ENCODE measurements at regions not wholly inside any gene's neighbourhood (a gene's known extent, or its start where the extent isn't known, plus 50 kb on each side); places are given as distances from the start of the nearest gene placed in this dataset.

DNA sequence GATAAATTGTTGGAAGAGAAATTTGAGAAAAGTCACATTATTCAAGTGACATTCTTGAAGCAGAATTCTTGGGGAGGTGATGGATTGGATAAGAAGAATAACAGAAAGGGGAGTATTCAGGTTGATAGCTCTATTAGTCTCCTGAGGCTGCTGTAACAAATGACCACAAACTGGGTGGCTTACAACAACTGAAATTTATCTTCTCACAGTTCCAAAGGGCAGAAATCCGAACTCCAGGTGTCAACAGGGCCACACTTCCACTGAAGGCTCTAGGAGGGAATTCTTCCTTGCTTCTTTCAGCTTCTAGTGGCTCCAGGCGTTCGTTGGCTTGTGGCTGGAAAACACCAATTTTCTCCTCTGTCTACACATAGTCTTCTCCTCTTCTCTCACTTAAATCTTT, 99.8 kb downstream of the TES start:
- Histone ChIP-seq H3K27me3 (ENCODE audit: control insufficient read depth, insufficient read depth, low read length) (no peaks in the 10 kb centered on the region), H3K27ac (ENCODE audit: low read depth, low read length) (no peak overlapping the region), H3K9me3 (ENCODE audit: control insufficient read depth, insufficient read depth, low read length) (no peaks in the 10 kb centered on the region), H3K4me1 (ENCODE audit: control insufficient read depth, insufficient read depth, low read length) (no peaks in the 10 kb centered on the region), H3K9ac (ENCODE audit: low read depth, low read length) (no peak overlapping the region), H3K4me3 (ENCODE audit: low read depth, low read length) (no peak overlapping the region), H3K36me3 (ENCODE audit: control insufficient read depth, insufficient read depth, low read length) (no peaks in the 10 kb centered on the region)

- Histone ChIP-seq H3K4me3 (ENCODE audit: low read depth, low read length) (no peak overlapping the region), H3K36me3 (ENCODE audit: control insufficient read depth, insufficient read depth, low read length) (no peaks in the 10 kb centered on the region), H3K4me1 (ENCODE audit: control insufficient read depth, insufficient read depth, low read length) (peaks cover 1% of the 10 kb centered on the region; the same call in 1 of the 2 replicates), H3K27ac (ENCODE audit: low read depth, low read length) (no peak overlapping the region), H3K27me3 (ENCODE audit: control insufficient read depth, insufficient read depth, low read length) (no peaks in the 10 kb centered on the region), H3K9ac (ENCODE audit: low read depth, low read length) (no peak overlapping the region), H3K9me3 (ENCODE audit: control insufficient read depth, insufficient read depth, low read length) (no peaks in the 10 kb centered on the region)
These were observed 100.9 kb downstream of the TES start for GRCh38 chr7:116311259-116311658.

GRCh38 chr7:116311816-116312471, 101.6 kb downstream of the TES start:
- Histone ChIP-seq H3K4me1 (ENCODE audit: control insufficient read depth, insufficient read depth, low read length) (peaks cover 8% of the 10 kb centered on the region), H3K36me3 (ENCODE audit: control insufficient read depth, insufficient read depth, low read length) (no peaks in the 10 kb centered on the region), H3K27me3 (ENCODE audit: control insufficient read depth, insufficient read depth, low read length) (no peaks in the 10 kb centered on the region), H3K4me3 (ENCODE audit: low read depth, low read length) (no peak overlapping the region), H3K27ac (ENCODE audit: low read depth, low read length) (no peak overlapping the region), H3K9ac (ENCODE audit: low read depth, low read length) (no peak overlapping the region), H3K9me3 (ENCODE audit: control insufficient read depth, insufficient read depth, low read length) (no peaks in the 10 kb centered on the region)

DNA sequence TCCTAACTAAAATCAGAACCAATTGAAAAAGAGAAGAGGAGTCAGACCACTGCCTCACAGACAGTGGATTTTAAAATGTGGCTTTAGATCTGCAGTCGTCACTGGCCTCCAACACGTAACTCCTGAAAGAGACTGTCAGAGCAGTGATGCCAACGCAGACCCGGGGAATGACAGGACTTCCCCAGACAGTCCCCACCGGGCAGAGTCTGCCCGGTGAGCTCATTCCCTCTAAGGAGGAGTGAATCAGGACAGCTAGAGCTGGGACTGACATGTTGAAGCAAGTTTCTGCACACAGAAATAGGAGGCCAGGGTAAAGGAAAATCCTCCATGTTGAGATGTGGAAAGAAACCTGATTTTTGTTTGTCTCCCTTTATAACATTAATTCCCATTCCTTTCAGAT, 105.0 kb downstream of the TES start:
- Histone ChIP-seq H3K9ac (ENCODE audit: low read depth, low read length) (no peak overlapping the region), H3K4me1 (ENCODE audit: control insufficient read depth, insufficient read depth, low read length) (peaks cover 13% of the 10 kb centered on the region), H3K9me3 (ENCODE audit: control insufficient read depth, insufficient read depth, low read length) (no peaks in the 10 kb centered on the region), H3K27ac (ENCODE audit: low read depth, low read length) (no peak overlapping the region), H3K4me3 (ENCODE audit: low read depth, low read length) (no peak overlapping the region), H3K36me3 (ENCODE audit: control insufficient read depth, insufficient read depth, low read length) (no peaks in the 10 kb centered on the region), H3K27me3 (ENCODE audit: control insufficient read depth, insufficient read depth, low read length) (no peaks in the 10 kb centered on the region)

DNA sequence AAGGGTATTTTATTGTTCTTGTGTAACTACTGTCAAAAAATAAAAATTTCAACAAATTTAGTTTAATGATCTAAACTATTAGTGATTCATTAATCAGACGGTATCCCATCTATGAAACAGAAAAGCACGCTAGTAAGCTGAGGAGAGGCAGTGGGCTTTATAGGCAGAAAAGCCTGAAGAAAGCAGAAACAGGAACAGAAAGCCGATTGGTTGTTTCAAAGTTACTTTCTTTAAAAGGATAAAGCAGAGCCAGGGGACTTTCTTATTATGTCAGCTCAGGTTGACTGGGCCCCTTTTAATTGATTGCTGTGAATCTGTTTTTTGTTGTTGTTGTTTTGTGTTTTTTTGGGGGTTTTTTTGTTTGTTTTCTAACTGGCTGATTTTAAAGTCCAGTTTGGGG, 105.5 kb downstream of the TES start:
- Histone ChIP-seq H3K9me3 (ENCODE audit: control insufficient read depth, insufficient read depth, low read length) (no peaks in the 10 kb centered on the region), H3K4me1 (ENCODE audit: control insufficient read depth, insufficient read depth, low read length) (peaks cover 13% of the 10 kb centered on the region), H3K27me3 (ENCODE audit: control insufficient read depth, insufficient read depth, low read length) (no peaks in the 10 kb centered on the region), H3K27ac (ENCODE audit: low read depth, low read length) (no peak overlapping the region), H3K36me3 (ENCODE audit: control insufficient read depth, insufficient read depth, low read length) (no peaks in the 10 kb centered on the region), H3K4me3 (ENCODE audit: low read depth, low read length) (no peak overlapping the region), H3K9ac (ENCODE audit: low read depth, low read length) (no peak overlapping the region)

DNA sequence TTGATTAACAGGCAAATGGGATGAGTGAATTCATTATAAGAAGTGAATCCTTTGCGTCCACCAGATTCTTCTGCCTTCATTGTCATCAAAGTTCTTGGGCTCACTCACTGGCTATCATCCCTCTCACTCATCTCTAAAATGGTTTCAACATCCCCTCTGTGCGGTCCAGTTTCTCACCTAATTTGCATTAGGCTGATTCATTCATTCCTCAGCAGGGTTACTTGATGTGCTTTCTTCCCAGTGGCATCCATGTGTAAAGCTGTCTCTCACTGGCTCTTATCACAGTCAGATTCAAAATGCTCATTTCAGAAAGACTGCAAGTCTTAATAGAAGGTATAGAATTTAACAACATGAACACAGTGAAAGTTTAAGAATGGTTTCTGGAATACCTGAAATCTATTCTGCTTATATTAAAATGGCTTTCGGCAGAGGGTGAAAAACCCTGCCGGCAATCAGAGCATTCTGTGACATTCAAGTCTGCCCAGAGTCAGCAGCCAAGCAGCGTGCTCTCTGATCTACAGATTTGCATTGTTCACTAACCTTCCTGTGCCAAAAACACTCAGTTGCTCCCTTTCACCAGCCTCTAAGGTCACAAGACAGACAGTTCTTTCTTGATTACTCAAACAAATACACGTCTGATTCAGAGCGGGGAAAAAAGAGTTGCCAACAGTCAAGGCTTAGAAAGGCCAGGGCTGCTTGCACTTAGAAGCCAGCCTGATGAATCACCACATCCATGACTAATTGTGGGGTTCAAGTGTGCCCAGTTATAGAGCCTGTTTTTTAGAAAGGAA, 106.7 kb downstream of the TES start:
- no peak overlapping the region for H3K9ac ChIP-seq (ENCODE audit: low read depth, low read length)
- peak overlapping the region; percentile 81 for H3K27ac ChIP-seq (ENCODE audit: low read depth, low read length)
- no peaks in the 10 kb centered on the region for H3K9me3 ChIP-seq (ENCODE audit: control insufficient read depth, insufficient read depth, low read length)
- H3K4me1 ChIP-seq (ENCODE audit: control insufficient read depth, insufficient read depth, low read length): peaks cover 13% of the 10 kb centered on the region
- no peaks in the 10 kb centered on the region for H3K27me3 ChIP-seq (ENCODE audit: control insufficient read depth, insufficient read depth, low read length)
- H3K36me3 ChIP-seq (ENCODE audit: control insufficient read depth, insufficient read depth, low read length): no peaks in the 10 kb centered on the region
- H3K4me3 ChIP-seq (ENCODE audit: low read depth, low read length): no peak overlapping the region

- Histone ChIP-seq H3K27me3 (ENCODE audit: control insufficient read depth, insufficient read depth, low read length) (no peaks in the 10 kb centered on the region), H3K4me1 (ENCODE audit: control insufficient read depth, insufficient read depth, low read length) (peaks cover 13% of the 10 kb centered on the region), H3K27ac (ENCODE audit: low read depth, low read length) (no peak overlapping the region), H3K9ac (ENCODE audit: low read depth, low read length) (no peak overlapping the region), H3K36me3 (ENCODE audit: control insufficient read depth, insufficient read depth, low read length) (no peaks in the 10 kb centered on the region), H3K4me3 (ENCODE audit: low read depth, low read length) (no peak overlapping the region), H3K9me3 (ENCODE audit: control insufficient read depth, insufficient read depth, low read length) (no peaks in the 10 kb centered on the region)
These were observed 107.6 kb downstream of the TES start for GRCh38 chr7:116317907-116318306.

DNA sequence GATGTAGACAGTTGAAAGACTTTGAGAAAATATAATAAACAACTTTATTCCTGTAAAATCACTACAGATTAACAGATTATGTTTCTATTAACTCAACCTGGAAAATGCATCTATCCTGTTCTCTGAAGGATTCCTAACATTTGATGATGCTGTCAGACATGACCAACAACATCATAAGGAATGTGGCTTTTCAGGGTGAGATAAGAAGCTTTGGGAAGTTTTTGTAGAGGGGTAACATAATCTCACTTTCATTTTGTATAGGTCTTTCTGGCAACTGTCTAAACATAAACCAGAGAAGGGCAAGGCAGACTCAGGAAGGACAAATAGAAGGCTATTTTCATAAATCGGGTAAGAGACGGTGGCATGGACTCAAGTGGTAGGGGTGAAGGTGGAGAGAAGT, 112.2 kb downstream of the TES start:
- no peak overlapping the region for H3K9ac ChIP-seq (ENCODE audit: low read depth, low read length)
- H3K36me3 ChIP-seq (ENCODE audit: control insufficient read depth, insufficient read depth, low read length): no peaks in the 10 kb centered on the region
- no peak overlapping the region for H3K27ac ChIP-seq (ENCODE audit: low read depth, low read length)
- H3K9me3 ChIP-seq (ENCODE audit: control insufficient read depth, insufficient read depth, low read length): no peaks in the 10 kb centered on the region
- H3K4me3 ChIP-seq (ENCODE audit: low read depth, low read length): no peak overlapping the region
- no peaks in the 10 kb centered on the region for H3K4me1 ChIP-seq (ENCODE audit: control insufficient read depth, insufficient read depth, low read length)
- H3K27me3 ChIP-seq (ENCODE audit: control insufficient read depth, insufficient read depth, low read length): no peaks in the 10 kb centered on the region

DNA sequence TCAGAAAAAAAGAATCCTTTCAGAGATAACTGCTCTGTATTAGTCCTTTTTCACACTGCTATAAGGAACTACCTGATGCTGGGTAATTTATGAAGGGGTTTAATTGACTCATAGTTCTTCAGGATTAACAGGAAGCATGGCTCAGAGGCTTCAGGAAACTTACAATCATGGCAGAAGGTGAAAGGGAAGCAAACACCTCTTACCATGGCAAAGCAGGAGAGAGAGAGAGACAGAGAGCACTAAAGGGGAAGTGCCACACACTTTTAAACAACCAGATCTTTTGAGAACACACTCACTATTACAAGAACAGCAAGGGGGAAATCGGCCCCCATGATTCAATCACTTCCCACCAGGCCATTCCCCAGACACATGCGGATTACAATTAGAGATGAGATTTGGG, 114.2 kb downstream of the TES start:
- H3K9me3 ChIP-seq (ENCODE audit: control insufficient read depth, insufficient read depth, low read length): no peaks in the 10 kb centered on the region
- H3K4me1 ChIP-seq (ENCODE audit: control insufficient read depth, insufficient read depth, low read length): no peaks in the 10 kb centered on the region

GRCh38 chr7:116325517-116325916, 115.2 kb downstream of the TES start:
- no peak overlapping the region for H3K4me3 ChIP-seq (ENCODE audit: low read depth, low read length)
- H3K9ac ChIP-seq (ENCODE audit: low read depth, low read length): no peak overlapping the region

More for the DNA sequence above, 114.2 kb downstream of the TES start:
- H3K27ac ChIP-seq (ENCODE audit: low read depth, low read length): no peak overlapping the region
- H3K4me3 ChIP-seq (ENCODE audit: low read depth, low read length): no peak overlapping the region
- no peaks in the 10 kb centered on the region for H3K27me3 ChIP-seq (ENCODE audit: control insufficient read depth, insufficient read depth, low read length)
- H3K9ac ChIP-seq (ENCODE audit: low read depth, low read length): no peak overlapping the region
- H3K36me3 ChIP-seq (ENCODE audit: control insufficient read depth, insufficient read depth, low read length): no peaks in the 10 kb centered on the region

GRCh38 chr7:116327135-116327534, 116.8 kb downstream of the TES start:
- Histone ChIP-seq H3K9ac (ENCODE audit: low read depth, low read length) (no peak overlapping the region), H3K4me1 (ENCODE audit: control insufficient read depth, insufficient read depth, low read length) (peaks cover 13% of the 10 kb centered on the region), H3K9me3 (ENCODE audit: control insufficient read depth, insufficient read depth, low read length) (no peaks in the 10 kb centered on the region), H3K27ac (ENCODE audit: low read depth, low read length) (no peak overlapping the region), H3K36me3 (ENCODE audit: control insufficient read depth, insufficient read depth, low read length) (no peaks in the 10 kb centered on the region), H3K4me3 (ENCODE audit: low read depth, low read length) (no peak overlapping the region), H3K27me3 (ENCODE audit: control insufficient read depth, insufficient read depth, low read length) (no peaks in the 10 kb centered on the region)

More at GRCh38 chr7:116325517-116325916, 115.2 kb downstream of the TES start:
- Histone ChIP-seq H3K27me3 (ENCODE audit: control insufficient read depth, insufficient read depth, low read length) (no peaks in the 10 kb centered on the region), H3K27ac (ENCODE audit: low read depth, low read length) (no peak overlapping the region), H3K9me3 (ENCODE audit: control insufficient read depth, insufficient read depth, low read length) (no peaks in the 10 kb centered on the region), H3K4me1 (ENCODE audit: control insufficient read depth, insufficient read depth, low read length) (peaks cover 3% of the 10 kb centered on the region; the same call in 1 of the 2 replicates), H3K36me3 (ENCODE audit: control insufficient read depth, insufficient read depth, low read length) (no peaks in the 10 kb centered on the region)

All from HUES48 (cell line).